ENCODE measurements at regions not wholly inside any gene's neighbourhood (a gene's known extent, or its start where the extent isn't known, plus 50 kb on each side); places are given as distances from the start of the nearest gene placed in this dataset.

DNA sequence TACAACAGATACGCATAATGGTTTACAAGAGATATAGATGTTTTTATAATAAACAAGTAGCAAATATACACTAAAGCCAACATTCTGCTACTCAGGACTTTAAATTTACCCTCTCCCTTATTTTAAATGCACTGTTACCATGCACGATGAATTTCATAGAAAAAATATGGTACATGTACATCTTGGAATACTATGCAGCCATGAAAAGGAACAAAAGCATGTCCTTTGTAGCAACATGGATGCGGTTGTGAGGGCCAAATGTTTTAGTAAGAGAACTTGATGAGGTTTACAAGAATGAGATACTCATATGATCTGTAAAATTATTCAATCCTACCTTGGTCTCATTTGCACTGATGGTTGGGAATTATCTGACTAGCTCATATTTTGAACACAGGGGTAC is 769.3 kb downstream of the VGLL3 start:
- TF ChIP-seq, protein P1, sequence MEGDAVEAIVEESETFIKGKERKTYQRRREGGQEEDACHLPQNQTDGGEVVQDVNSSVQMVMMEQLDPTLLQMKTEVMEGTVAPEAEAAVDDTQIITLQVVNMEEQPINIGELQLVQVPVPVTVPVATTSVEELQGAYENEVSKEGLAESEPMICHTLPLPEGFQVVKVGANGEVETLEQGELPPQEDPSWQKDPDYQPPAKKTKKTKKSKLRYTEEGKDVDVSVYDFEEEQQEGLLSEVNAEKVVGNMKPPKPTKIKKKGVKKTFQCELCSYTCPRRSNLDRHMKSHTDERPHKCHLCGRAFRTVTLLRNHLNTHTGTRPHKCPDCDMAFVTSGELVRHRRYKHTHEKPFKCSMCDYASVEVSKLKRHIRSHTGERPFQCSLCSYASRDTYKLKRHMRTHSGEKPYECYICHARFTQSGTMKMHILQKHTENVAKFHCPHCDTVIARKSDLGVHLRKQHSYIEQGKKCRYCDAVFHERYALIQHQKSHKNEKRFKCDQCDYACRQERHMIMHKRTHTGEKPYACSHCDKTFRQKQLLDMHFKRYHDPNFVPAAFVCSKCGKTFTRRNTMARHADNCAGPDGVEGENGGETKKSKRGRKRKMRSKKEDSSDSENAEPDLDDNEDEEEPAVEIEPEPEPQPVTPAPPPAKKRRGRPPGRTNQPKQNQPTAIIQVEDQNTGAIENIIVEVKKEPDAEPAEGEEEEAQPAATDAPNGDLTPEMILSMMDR (conservative IDR thresholded peaks at IDR 0.05 in 1 of 2, IDR thresholded peaks at IDR 0.05 in 1 of 2; ENCODE audit: low read depth in 1 of 2, low read length in 2 of 2), result no peak
- TF ChIP-seq EZH2 (IDR thresholded peaks at IDR 0.05; ENCODE audit: low read length, missing control alignments), result no peak
